ENCODE measurements at regions not wholly inside any gene's neighbourhood (a gene's known extent, or its start where the extent isn't known, plus 50 kb on each side); places are given as distances from the start of the nearest gene placed in this dataset.
"Not testable (repeated sequence)": the region's sequence is repeated elsewhere in the genome, so short reads cannot be mapped to it uniquely, and the experiment has no call there.

DNA sequence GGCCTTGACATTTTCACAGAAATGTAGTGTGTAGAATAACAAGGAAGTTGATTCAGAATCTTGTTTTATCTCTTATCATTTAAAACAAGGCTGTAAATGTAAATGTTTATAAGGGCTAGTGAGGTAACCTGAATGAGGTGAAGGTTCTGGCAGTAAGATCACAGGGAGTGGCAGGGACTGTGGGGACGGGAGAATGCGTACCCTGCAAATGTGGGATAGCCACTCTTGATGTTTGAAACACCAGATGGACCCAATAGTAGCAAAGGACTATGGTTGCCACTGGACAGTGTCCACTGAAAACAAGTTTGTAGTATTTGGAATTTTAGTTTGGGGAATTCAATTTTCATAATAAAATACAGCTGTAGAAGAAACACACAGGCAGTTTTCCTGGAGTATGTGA lies 155.3 kb downstream of the FHIP1A start:
- DNase-seq, result no peak

DNA sequence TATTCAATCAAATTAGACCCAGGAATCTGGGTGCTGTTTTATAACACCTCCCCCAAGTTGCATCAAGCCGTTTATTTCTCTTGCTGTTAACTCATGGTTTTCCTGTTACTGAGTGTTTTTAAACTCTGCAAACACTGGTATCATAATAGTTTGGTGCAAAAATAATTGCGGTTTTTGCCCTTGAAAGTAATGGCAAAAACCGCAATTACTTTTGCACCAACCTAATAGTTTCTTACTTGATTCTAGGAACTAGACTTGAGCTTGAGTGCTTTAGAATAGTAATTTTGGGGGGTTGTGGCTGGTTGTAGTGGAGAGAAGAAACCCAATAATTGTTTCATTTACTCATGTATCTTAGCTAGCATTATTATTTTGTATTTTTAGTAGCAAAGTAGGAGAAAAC lies 156.6 kb downstream of the FHIP1A start:
- DNase-seq, result no peak

DNA sequence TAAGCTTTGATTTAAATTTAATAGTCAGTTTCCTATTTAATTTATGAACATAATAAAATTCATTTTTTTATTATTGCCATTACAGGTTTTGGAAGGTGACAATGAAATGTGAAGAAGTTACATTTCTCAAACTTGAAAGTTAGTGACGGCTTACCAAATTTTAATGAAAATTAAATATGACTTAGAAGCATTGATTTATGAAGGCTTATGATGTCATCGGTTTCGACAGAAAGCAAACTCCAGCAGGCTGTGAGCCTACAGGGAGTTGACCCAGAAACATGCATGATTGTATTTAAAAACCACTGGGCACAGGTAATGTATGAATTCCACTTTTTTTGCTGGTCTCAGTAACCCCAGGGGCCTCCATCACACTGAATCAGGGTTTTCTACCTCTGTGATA lies 157.1 kb downstream of the FHIP1A start:
- DNase-seq, result no peak

DNA sequence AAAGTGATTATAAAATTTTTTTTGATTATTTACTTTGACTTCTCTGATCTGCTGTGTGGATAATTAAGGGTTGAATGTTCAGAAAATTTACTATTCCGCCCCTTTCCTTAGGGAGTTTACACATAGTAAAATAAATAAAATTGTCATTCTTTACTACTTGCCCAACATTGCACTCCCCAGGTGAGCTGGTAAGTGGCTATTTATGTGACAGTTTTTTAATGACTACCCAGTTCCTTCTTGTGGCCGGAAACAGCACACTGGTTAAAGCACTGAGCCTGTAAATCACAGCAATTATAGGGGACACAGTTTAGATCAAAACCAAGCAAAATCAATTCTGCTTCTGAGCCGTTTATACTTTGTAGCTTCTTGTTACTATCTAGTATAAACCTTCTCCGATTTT lies 158.1 kb downstream of the FHIP1A start:
- DNase-seq, result no peak

DNA sequence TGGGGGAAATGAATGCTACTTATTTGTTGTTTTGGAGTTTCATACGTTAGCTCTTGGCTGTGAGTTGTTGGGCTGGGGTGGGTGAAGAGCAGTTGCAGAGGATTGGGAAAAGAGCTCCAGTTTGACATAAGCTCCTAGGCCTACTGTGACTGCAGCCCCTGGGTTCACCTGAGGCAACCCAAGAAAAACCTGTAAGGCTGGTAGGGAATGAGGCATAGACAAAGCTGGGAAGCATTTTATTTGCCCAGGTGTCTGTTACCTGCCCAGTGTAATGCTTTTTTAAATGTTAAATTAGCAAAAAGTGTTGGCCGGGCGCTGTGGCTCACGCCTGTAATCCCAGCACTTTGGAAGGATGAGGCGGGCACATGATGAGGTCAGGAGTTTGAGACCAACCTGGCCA lies 160.0 kb downstream of the FHIP1A start:
- DNase-seq, result no peak

DNA sequence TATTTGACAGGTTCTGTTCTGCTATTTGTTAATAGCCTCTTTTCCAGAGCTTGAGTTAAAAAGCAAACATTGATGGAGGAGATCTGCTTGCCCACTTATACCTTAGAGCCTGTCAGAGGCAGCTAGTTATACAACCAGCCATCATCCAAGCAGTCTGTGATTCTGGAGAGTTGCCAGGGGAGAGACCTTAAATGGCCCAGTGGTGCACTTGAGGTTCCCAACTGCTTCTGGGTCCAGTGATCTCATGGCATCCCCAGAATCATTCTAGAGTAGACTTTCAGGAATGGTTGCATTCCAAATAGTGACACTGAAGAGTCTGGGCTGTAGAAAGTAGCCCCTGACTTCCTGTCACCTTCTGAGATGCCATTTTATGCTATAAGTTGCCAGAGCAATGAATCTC lies 160.7 kb downstream of the FHIP1A start:
- DNase-seq, result no peak

DNA sequence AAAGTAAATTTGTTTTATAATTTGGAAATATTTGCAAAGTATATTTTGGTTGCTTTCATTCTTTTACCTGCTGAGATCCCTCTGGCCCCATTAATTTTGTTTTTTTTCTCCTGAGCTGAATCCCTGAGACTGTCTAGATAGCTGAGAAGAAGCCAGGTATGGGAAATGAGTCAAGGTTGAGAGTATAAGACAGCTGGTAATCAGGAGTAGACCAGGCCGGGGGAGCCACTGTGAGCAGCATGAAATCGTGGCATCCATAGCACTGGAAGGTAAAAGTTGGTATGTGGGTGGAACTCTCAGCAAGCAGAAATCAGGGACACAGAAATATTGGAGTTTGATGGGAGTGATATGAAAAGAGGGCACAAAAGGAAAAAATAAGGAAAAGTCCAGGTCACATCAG lies 164.5 kb downstream of the FHIP1A start:
- no peak for DNase-seq

DNA sequence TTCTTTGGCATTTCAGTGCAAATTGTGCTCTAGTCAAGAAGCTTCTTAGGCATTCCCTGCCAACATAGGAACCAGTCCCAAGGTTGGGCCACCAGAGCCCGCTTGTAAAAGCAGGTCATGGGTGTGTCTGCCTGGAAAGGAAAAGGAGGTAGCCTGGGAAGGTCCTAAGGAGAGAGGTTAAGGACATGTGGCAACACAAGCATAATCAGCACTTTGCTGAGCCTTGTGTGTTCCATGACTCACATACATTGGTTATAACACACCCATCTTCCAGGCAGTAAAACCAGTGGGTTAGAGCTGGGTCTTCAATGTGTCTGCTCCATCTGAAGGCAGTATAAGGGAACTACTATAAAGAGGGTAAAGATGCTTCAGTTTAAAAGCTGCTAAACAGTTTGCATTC lies 165.0 kb downstream of the FHIP1A start:
- no peak for DNase-seq

DNA sequence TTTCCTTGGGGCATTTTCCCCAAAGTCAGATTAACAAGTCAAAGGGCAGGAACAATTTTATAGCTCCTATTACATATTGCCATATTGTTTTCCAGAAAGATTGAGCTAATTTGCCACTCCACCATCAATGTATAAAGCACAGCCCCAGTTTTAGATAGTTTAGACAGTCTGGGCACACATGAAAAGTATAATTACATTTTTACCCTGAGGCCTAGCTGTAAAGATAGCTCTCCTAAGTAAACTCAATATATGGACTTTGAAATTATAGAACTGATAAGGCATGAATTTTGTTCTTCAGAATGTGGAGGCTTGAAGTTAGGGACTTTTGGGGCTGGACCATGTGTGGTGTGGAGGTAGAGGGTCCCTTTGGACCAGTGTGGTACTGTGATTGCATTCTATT lies 166.0 kb downstream of the FHIP1A start:
- no peak for DNase-seq

DNA sequence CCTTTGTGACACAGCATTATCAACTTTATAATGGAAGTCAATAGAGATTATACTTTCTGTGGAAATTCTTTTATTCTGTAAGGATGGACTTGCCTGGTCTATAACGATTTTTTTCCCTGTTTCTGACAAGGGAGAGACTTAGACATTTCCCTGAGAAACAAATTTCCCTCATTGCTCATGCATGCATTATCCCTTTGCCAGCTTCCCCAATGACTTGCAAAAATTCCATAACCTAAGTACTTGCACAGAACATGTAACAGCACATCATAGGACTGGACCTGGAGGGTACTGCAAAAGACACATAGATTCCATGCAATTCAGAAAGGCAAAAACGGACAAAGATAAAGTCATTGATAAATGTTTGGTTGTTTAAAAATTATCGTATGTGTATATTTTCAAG lies 166.7 kb downstream of the FHIP1A start:
- DNase-seq, result no peak

DNA sequence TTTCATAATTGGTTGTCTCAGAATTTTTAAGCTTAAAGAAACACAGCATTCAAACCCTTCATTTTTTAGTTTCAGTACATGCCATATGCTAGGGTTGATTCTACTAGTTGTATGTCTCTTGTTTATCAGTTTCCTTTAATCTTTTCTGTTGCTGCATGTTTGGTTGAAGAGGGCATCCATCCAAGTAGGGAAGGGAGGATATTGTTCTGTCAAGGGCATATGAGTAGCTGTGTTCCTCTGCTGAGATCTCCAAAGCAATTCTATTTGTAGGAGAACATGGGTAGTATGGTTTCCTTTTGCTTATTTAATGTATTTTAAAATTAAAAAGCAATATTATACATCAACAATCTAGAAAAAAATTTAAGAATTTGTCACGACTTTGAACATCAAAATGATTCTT lies 167.7 kb downstream of the FHIP1A start:
- DNase-seq, result no peak

DNA sequence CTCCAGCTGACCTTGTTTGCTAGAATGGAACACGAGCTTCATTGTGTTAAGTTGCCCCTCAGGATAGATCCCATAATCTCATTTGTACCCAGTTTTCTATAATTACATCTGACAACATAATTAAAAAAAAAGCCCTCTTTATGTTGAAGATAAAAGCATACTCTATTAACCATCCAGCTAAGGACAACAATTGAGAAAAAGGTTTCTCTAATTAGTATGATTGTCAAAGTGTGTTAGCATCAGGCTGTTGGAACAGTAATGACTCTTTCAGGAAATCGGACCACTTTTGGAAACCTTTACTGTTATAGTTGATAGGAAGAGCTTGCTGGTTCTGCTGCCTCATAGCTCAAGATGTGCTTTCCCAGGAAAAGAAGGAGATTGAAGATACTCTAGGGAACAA lies 172.6 kb downstream of the FHIP1A start:
- DNase-seq, result no peak

DNA sequence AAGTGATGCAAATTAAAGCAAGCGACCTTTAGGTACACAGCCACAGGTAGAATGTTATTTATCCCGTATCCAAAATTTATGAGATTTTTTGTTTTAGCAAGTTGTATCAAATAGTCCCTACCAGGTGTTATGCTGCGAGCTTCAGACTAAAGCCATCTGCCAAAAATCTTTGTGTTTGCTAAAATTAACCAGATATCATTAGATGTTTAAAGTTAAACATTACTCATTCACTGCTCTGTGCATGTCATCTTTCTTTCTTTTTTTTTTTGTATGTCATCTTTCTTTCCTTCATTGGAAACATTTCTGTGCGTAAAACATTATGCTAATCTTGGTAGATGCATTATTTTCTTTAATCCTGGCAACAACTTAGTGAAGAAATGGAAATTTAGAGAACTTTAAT lies 173.1 kb downstream of the FHIP1A start:
- DNase-seq, result no peak

DNA sequence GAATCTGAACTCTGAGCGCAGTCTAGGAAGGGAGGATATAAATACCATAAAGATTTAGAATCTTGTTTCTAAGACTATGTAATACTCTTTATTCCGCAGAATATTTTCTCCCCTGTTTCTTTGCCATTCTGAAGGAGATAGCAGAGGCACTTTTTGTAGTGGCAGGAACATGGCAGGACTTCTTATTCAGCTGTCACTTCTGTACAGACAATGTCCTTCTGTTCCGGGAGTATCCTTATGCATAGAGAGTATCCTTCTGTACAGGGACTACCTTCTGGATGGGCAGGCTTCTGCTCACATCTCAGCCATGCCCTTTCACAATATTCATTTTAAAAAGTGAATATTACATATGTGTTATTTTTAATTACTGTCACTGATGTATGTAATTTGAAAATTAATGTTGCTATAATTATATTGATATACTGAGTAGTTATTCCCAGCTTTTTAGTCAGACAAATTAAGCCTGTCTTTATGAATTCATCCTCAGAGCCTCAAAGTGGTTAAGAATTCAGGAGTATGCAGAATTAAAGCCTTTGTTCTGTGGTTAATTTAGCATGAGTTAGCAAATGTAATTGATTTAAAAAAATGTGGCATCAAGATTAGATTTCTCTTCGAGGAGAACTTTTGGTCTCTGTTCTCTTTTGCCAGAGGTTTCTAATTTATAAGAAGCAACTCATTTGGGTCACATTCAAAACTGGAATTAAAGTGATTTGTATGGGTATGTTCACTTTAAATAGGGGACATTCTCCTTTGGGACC lies 174.4 kb downstream of the FHIP1A start:
- no peak for DNase-seq

DNA sequence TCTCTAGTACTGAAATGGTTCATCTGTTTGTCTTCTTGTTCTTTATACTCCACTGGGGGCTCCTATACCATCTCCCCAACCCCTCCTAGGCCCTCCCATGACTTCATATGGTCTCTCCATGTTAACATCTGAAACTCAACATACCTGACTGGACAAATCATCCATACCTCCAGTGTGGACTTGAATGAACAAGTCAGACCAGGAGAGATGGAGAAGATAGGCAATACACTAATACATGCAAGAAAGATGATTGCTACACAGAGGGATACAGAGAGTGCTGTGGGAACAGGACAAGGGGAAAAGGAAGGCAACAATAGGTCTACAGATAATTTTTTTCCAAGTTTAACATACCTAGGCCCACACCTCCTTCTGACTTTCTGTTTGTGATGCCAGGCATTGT lies 175.1 kb downstream of the FHIP1A start:
- no peak for DNase-seq

DNA sequence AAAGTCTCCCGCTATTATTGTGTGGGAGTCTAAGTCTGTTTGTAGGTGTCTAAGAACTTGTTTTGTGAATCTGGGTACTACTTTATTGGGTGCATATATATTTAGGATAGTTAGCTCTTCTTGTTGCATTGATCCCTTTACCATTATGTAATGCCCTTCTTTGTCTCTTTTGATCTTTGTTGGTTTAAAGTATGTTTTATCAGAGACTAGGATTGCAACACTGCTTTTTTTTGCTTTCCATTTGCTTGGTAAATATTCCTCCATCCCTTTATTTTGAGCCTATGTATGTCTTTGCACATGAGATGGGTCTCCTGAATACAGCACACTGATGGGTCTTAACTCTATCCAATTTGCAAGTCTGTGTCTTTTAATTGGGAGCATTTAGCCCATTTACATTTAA lies 165.2 kb downstream of the GATB start:
- DNase-seq, result not testable (repeated sequence)

DNA sequence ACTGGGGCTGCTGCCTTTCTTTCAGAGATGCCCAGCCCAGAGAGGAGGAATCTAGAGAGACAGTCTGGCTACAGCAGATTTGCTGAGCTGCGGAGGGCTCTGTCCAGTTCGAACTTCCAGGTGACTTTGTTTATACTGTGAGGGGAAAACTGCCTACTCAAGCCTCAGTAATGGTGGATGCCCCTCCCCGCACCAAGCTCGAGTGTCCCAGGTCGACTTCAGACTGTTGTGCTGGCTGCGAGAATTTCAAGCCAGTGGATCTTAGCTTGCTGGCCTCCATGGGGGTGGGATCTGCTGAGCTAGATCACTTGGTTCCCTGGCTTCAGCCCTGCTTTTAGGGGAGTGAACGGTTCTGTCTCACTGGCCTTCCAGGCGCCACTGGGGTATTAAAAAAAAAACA lies 163.1 kb downstream of the GATB start:
- not testable (repeated sequence) for DNase-seq

DNA sequence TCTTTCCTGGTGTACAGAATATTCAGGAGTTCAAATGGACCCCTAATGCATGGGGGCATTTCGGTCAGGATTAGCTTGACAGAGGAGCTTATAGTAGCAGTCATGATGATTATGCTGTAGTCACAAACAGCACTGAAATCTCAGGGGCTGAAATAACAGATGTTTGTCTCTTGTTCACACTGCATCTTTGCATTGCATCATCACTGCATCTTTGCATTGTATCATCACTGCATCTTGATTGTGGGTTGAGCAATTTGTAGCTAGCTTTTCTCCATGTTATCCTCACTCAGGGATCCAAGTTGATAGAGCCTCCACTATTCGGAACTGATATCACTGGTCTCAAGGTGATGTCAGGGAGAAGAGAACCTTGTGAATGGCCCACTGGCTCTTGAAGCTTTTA lies 160.9 kb downstream of the GATB start:
- no peak for DNase-seq

DNA sequence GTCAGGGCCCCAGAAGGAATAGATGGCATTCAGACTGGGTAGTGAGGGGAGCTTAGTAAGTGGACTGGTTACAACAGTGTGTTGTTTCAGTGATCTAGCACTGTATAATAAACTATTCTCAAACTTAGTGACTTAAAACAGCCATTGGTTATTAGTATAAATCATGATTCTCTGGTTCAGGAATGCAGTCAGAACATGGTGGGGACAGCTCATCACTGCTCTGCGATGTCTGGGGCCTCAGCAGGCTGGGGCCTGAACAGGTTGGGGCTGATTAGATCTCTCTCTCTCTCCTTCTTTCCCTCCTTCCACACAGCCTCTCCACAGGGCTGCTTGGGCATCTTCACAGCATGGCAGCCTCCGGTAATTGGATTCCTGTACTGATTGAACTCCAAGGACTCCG lies 160.4 kb downstream of the GATB start:
- no peak for DNase-seq

DNA sequence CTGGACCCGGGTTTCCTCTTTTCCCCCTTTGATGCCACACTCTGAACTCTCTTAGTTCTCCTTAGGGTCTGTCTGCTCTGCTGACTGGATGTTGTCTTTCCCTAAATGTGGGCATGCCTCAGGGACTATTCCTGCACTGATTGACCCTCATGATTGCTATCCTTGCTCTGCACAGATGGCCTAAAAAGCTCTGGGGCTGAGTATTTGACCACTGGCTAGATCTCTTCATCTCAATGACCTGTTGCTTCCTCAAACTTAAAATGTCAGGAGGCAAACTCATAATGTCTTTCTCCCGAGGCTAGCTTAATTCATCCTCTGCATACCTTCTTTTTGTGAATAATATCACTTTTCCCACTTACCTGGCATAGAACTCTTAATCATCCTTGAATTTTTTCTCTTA lies 157.4 kb downstream of the GATB start:
- no peak for DNase-seq

DNA sequence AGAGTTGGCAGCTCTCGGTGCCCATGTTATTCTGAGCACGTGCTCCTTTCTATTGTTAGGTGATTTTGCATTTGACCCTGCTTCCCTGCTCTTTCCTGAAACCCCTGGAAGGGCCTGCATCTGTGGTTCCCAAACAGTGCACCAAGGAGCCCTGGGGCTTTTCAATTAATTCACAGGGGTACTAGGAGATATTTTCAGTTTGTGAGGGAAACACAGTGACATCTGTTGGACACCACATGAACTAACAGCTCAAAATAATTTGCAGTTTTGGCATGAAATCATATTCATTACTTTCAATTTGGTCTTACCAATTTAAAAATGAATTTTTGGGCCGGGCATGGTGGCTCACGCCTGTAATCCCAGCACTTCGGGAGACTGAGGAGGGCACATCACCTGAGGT lies 156.6 kb downstream of the GATB start:
- no peak for DNase-seq

DNA sequence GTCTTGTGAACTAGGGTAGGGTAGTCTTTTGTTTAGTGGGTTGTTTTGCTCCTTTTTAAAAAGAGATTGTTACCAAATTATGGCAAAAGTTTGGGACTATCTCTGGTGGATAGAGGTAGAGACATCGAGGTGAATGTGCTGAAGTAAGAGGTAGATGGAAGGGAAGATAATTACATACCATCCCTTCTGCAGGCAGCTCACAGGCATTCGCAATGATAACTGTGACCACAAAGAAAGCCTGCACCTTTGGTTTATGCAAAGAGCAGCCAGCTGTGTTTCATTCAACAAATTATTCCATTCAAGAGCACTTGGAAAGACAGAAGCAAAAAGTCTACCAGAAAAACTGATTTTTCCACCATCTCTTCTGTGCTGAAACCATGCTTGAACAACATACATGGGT lies 155.6 kb downstream of the GATB start:
- DNase-seq, result no peak

DNA sequence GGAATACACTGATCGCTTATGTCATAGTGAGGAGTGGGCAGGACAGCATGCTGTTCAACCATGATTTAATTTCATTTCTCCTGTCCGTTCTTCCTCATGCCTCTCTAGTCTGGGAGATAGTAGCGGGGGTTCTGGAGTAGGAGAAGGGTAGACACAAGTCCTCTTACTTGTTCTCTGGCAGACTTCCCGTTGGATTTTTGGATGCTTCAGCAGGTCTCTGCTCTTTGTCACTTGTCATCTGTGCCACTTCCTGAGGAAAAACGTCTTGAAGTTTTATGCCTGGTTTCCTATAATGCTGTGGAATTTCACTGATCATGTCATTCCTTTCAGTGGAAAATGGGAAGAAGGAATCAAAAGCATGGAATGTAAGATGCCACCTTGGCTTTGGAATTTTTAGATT lies 154.7 kb downstream of the GATB start:
- DNase-seq, result no peak

DNA sequence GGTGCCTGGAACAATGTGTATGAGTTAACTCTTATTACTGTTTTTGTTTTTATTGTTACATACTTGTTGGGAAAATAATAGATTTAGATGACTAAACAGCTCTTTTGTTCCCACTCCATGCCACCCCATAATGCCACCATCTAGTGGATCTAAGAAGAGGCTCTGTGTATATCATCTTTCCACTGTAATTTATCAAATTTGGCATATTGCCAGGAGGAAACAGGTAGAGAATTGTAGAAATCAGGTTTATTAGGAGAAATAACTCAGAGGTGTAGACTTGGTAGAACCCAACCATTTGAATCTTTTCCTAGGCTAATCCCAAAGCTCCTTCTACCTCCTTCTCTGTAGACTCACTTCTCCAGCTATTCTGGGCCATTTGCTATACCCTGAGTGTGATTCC lies 150.6 kb downstream of the GATB start:
- DNase-seq, result no peak

DNA sequence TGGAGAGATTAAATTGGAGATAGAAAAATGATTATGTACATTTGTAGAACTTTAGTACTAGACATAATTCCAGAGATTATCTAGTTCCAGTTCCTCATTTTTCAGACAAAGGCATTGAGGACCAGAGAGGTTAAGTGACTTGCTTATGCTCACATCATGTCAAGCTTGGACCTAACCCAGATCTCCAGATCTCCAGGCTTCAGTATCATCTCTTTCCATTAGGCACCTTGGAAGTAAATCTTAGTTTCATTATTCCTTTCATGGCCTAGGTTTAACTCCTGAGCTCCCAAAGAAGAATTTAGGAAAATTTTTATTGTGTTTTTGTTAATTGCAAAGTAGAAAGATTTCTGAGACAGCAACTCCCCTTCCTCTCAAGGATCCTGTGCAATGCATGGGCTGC lies 148.8 kb downstream of the GATB start:
- no peak for DNase-seq

DNA sequence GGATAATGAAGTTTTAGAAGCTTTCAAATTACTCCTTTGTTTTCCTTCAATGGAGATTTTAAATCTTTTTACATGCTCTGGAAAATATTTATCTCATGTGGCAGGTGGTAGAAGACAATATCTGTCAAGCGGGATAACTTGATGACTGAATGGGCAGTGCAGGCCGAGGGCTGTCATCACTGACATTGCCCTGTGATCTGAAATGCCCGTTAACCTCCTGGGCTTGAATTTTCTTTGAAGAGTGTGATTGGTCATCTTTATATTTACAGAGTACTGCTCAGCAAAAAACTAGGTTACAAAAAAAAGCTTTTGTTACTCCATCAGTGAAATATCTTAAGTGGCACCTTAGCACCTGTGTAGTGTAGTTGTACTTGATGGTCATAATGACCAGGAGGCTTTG lies 147.5 kb downstream of the GATB start:
- DNase-seq, result no peak
